SK-N-SH treated with all-trans-retinoic acid at 6 μM for 48 hours (cell line): ENCODE measurements at regions not wholly inside any gene's neighbourhood (a gene's known extent, or its start where the extent isn't known, plus 50 kb on each side); places are given as distances from the start of the nearest gene placed in this dataset.

Experiments used
- ATAC-seq: fragments of 200-7000 bp; cut with Tn5 transposase; 3 replicates; pipeline ENCODE4 v1.9.1; 2020; ENCODE audit warnings: mild to moderate bottlenecking, moderate library complexity
- ARNTL ChIP-seq: fragments of 450-650 bp; formaldehyde crosslinking; IDR thresholded peaks from 2 replicates; pipeline ENCODE4 v1.5.0; 2020; ENCODE audit warnings: low read depth, mild to moderate bottlenecking, moderate library complexity, borderline replicate concordance
- BACH2 ChIP-seq: fragments of 250-450 bp; sonication (Bioruptor Pico); IDR thresholded peaks from 2 replicates; pipeline ENCODE4 v1.9.0; 2021; ENCODE audit warnings: mild to moderate bottlenecking, borderline replicate concordance
- CREB5 ChIP-seq: fragments of 250-450 bp; sonication (Bioruptor Pico); IDR thresholded peaks from 2 replicates; pipeline ENCODE4 v1.5.1; 2020; ENCODE audit warnings: low read depth, mild to moderate bottlenecking, moderate library complexity
- CSDC2 ChIP-seq: fragments of 250-450 bp; sonication (Bioruptor Pico); IDR thresholded peaks from 2 replicates; pipeline ENCODE4 v1.5.0; 2020; ENCODE audit warnings: mild to moderate bottlenecking, moderate library complexity
- CSRNP3 ChIP-seq: fragments of 250-450 bp; sonication (Bioruptor Pico); IDR thresholded peaks from 2 replicates; pipeline ENCODE4 v1.5.1; 2021; ENCODE audit warnings: mild to moderate bottlenecking, moderate library complexity
- ESRRG ChIP-seq: fragments of 250-450 bp; sonication (Bioruptor Pico); IDR thresholded peaks from 2 replicates; pipeline ENCODE4 v1.6.1; 2021; ENCODE audit warnings: mild to moderate bottlenecking
- ISL1 ChIP-seq: fragments of 250-450 bp; sonication (Bioruptor Pico); IDR thresholded peaks from 2 replicates; pipeline ENCODE4 v2.1.2; 2022; ENCODE audit warnings: mild to moderate bottlenecking, moderate library complexity
- OSR1 ChIP-seq: fragments of 250-450 bp; sonication (Bioruptor Pico); IDR thresholded peaks from 2 replicates; pipeline ENCODE4 v1.8.0; 2022; ENCODE audit warnings: moderate library complexity, mild to moderate bottlenecking, inconsistent platforms
- PATZ1 ChIP-seq: fragments of 250-450 bp; sonication (Bioruptor Pico); IDR thresholded peaks from 2 replicates; pipeline ENCODE4 v1.8.0; 2020; ENCODE audit warnings: mild to moderate bottlenecking, moderate library complexity, borderline replicate concordance
- POU6F1 ChIP-seq: fragments of 250-450 bp; sonication (Bioruptor Pico); IDR thresholded peaks from 2 replicates; pipeline ENCODE4 v1.8.0; 2021; ENCODE audit warnings: low read depth, mild to moderate bottlenecking, moderate library complexity, borderline replicate concordance
- PPARA ChIP-seq: fragments of 250-450 bp; sonication (Bioruptor Pico); IDR thresholded peaks from 2 replicates; pipeline ENCODE4 v1.5.0; 2020; ENCODE audit warnings: mild to moderate bottlenecking, borderline replicate concordance
- RARB ChIP-seq: fragments of 250-450 bp; sonication (Bioruptor Pico); IDR thresholded peaks from 2 replicates; pipeline ENCODE4 v1.8.0; 2021; ENCODE audit warnings: mild to moderate bottlenecking, moderate library complexity
- SNAI2 ChIP-seq: fragments of 250-450 bp; sonication (Bioruptor Pico); IDR thresholded peaks from 2 replicates; pipeline ENCODE4 v1.5.0; 2020; ENCODE audit warnings: mild to moderate bottlenecking, moderate library complexity
- TCF4 ChIP-seq: fragments of 250-450 bp; sonication (Bioruptor Pico); IDR thresholded peaks from 2 replicates; pipeline ENCODE4 v1.8.0; 2021; ENCODE audit warnings: mild to moderate bottlenecking, moderate library complexity, borderline replicate concordance
- TOX ChIP-seq: fragments of 250-450 bp; sonication (Bioruptor Pico); IDR thresholded peaks from 2 replicates; pipeline ENCODE4 v1.8.0; 2021; ENCODE audit warnings: mild to moderate bottlenecking, moderate library complexity, borderline replicate concordance
- TSHZ2 ChIP-seq: fragments of 250-450 bp; sonication (Bioruptor Pico); IDR thresholded peaks from 2 replicates; pipeline ENCODE4 v1.5.0; 2020; ENCODE audit warnings: mild to moderate bottlenecking, moderate library complexity
- ZC3H10 ChIP-seq: fragments of 250-450 bp; sonication (Bioruptor Pico); IDR thresholded peaks from 2 replicates; pipeline ENCODE4 v1.5.1; 2021; ENCODE audit warnings: mild to moderate bottlenecking, moderate library complexity
- ZFP3 ChIP-seq: fragments of 250-450 bp; sonication (Bioruptor Pico); IDR thresholded peaks from 2 replicates; pipeline ENCODE4 v1.5.0; 2020; ENCODE audit warnings: mild to moderate bottlenecking, moderate library complexity
- ZFP30 ChIP-seq: fragments of 450-650 bp; formaldehyde crosslinking; IDR thresholded peaks from 2 replicates; pipeline ENCODE4 v1.5.0; 2022; ENCODE audit warnings: mild to moderate bottlenecking, moderate library complexity
- ZNF565 ChIP-seq: fragments of 450-650 bp; formaldehyde crosslinking; conservative IDR thresholded peaks from 2 replicates; pipeline ENCODE4 v1.5.0; 2020; ENCODE audit warnings: low read depth, mild to moderate bottlenecking, moderate library complexity
- ZNF70 ChIP-seq: fragments of 450-650 bp; formaldehyde crosslinking; IDR thresholded peaks from 2 replicates; pipeline ENCODE4 v1.5.0; 2020; ENCODE audit warnings: mild to moderate bottlenecking, moderate library complexity
- ZNF8 ChIP-seq: fragments of 450-650 bp; formaldehyde crosslinking; IDR thresholded peaks from 2 replicates; pipeline ENCODE4 v1.5.0; 2020; ENCODE audit warnings: mild to moderate bottlenecking, moderate library complexity

GRCh38 chr1:208682664-208683013 lies 438.5 kb upstream of the PLXNA2 start:
- no peak for ATAC-seq
- TF ChIP-seq CREB5 (CRISPR knock-in tag), result no peak
- TF ChIP-seq PATZ1 (CRISPR knock-in tag), result no peak
- no peak for TF ChIP-seq ZNF565 (CRISPR knock-in tag)
- no peak for TF ChIP-seq ZNF70 (CRISPR knock-in tag)
- no peak for TF ChIP-seq ZFP30 (CRISPR knock-in tag)
- TF ChIP-seq ESRRG (CRISPR knock-in tag), result no peak
- TF ChIP-seq TCF4 (CRISPR knock-in tag), result no peak
- no peak for TF ChIP-seq TSHZ2 (CRISPR knock-in tag)
- TF ChIP-seq TOX (CRISPR knock-in tag), result no peak
- TF ChIP-seq CSDC2 (CRISPR knock-in tag), result no peak
- no peak for TF ChIP-seq BACH2
- TF ChIP-seq ZFP3, result no peak
- TF ChIP-seq SNAI2 (CRISPR knock-in tag), result no peak
- no peak for TF ChIP-seq ZC3H10 (CRISPR knock-in tag)
- no peak for TF ChIP-seq PPARA
- TF ChIP-seq ISL1, result no peak
- no peak for TF ChIP-seq RARB (CRISPR knock-in tag)
- no peak for TF ChIP-seq CSRNP3 (CRISPR knock-in tag)
- TF ChIP-seq ZNF8 (CRISPR knock-in tag), result no peak
- no peak for TF ChIP-seq POU6F1

GRCh38 chr1:208683141-208683540 lies 439.0 kb upstream of the PLXNA2 start:
- ATAC-seq, result no peak
- TF ChIP-seq ZFP3 (no peak), CSDC2 (CRISPR knock-in tag) (no peak), SNAI2 (CRISPR knock-in tag) (no peak), POU6F1 (no peak), ZFP30 (CRISPR knock-in tag) (no peak), TCF4 (CRISPR knock-in tag) (no peak), CSRNP3 (CRISPR knock-in tag) (no peak), ZNF565 (CRISPR knock-in tag) (no peak), TOX (CRISPR knock-in tag) (no peak), PPARA (no peak), BACH2 (no peak), ARNTL (CRISPR knock-in tag) (no peak), OSR1 (CRISPR knock-in tag) (no peak), ZC3H10 (CRISPR knock-in tag) (no peak), ZNF8 (CRISPR knock-in tag) (no peak), ZNF70 (CRISPR knock-in tag) (no peak), TSHZ2 (CRISPR knock-in tag) (no peak), ISL1 (no peak)
